Kidney tubule cell (primary cell): ENCODE measurements at regions not wholly inside any gene's neighbourhood (a gene's known extent, or its start where the extent isn't known, plus 50 kb on each side); places are given as distances from the start of the nearest gene placed in this dataset.

Experiments used
- DNase-seq: peaks from one replicate; pipeline ENCODE4 v3.0.0-alpha.2; 2018; ENCODE audit warnings: low spot score

DNA sequence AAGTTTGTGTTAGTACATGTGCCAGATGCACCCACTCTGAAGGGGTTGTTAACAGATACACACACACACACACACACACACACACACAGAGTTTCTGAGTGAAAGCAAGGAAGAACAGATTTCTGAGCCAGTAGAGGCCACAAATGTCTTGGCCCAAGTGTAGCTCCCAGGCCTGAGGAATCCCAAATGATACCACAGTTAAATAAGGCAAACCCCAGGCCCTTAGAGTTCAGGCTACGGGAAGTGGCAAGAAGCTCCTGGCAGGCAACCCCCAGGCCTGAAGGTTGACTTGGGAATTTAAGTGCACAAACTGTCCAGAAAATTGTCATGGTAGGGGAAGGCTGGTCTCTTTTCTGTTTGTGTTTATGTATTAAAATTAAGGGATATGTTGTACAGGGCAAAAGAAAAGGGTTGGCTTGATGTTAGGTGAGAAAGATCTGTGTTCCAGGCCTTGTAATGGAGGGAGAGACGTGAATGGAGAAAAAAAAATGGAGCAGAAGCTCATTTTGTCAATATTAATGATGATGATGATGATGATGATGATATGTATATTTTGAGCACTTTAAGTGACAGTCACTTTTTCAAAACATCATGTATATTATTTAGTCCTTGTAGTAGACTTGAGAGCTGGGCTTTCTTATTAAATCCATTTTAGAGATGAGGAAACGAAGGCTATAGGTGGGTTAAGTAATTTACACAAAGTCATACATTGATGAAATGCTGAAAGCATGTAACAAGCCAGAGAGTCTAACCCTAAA is 317.0 kb upstream of the JAG1 start:
- no peak for DNase-seq

DNA sequence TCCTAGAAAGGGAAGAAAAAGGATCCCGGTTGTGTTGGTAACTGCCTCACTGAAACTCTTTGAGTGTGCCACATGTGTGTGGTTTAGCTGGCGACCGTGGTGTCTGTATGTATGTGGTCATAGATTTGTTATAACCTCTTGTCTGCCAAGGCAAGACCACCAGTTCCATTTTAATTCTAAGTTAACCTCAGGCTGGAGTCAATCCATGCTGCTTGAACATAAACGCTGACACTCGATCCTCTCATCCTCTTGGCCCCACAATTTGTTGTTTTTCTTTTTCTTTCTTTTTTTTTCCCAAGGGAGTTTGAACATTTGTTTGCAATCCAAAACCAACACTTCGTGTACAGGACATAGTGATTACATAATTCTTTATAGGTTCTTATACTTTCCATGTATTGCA is 318.9 kb upstream of the JAG1 start:
- DNase-seq = no peak

DNA sequence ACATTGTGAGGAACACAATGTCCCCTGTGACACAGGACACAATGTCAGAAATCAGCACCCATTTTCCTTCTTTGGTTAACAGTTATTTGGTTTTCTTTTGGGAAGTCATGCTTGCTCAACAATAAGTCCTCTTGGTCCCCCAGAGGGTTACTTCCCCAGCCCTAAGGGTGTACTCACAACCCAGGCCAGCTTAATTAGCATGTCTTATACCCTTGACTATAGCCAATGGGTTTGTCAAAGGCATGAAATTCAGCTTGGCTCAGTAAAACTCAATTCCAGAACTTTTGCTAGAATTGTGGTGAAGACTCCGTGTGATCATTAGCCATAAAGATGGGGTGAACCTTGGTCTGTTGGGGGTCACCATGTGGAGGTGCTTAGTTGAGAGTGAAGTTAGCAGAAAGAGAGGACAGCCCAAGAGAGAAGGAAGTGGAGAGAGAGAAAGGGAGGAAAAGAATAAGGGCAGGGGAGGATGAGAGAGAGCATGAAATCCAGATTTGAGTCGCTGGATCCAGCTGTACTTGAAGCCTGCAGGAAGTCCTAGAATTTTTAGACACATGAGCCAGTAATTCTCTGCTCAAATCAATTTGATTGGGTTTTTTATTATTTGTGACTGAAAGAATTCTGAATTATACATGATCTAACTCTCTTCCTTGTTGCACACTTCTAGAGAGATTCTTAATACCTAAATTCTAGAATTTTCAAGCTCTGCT is 321.3 kb upstream of the JAG1 start:
- no peak for DNase-seq

DNA sequence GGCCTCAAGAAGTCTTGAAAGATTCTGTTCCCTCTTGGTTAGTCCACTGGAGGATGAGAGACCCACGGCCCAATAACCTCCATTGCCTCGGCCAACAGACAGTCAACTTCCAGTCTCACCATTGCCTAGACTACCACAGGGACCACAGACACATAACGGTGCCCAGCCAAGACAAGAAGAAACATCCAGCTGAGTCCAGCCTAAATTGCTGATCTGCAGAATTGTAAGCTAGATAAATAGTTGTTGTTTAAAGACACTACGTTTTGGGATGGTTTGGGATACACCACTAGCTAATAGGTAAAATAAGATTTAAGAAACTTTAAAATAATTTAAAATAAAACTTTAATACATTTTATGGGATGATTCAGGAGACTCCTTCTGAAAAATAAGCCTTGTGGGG is 324.7 kb upstream of the JAG1 start:
- DNase-seq = no peak

DNA sequence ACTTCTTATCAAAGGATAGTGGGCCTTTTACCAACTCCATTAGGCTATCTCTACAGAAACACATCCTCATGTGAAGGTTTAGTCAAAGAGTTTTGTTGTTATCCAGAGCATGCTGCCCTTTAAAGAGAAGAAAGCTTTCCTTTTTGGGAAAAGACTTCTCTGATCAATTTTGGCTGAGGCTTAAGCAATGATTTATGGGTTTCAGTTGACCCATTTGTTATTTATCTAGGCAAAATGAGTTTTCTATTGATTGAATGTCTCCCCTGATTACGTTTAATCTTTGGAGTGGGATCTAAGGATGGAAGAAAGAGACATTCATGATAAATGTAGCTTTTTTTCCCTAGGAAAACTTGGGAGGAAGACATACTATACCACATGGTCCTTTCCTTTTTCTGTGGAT is 326.6 kb upstream of the JAG1 start:
- no peak for DNase-seq

DNA sequence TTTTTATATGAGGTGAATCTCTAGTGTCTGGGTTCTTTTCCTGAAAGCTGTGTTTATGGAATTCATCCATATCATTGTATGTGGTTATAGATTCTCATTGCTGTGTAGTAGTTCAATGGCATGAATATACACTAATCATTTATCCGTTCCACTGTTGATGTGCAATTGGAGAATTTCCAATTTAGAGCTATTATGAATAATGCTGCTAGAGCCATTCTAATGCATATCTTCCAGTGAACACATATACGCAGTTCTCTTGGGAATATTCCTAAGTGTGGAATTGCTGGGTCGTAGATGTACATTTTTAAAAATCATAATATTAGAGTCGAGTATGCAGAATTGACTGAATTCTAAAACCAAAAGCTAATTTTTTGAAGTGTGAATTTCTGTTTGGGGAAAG is 327.5 kb upstream of the JAG1 start:
- DNase-seq = no peak

DNA sequence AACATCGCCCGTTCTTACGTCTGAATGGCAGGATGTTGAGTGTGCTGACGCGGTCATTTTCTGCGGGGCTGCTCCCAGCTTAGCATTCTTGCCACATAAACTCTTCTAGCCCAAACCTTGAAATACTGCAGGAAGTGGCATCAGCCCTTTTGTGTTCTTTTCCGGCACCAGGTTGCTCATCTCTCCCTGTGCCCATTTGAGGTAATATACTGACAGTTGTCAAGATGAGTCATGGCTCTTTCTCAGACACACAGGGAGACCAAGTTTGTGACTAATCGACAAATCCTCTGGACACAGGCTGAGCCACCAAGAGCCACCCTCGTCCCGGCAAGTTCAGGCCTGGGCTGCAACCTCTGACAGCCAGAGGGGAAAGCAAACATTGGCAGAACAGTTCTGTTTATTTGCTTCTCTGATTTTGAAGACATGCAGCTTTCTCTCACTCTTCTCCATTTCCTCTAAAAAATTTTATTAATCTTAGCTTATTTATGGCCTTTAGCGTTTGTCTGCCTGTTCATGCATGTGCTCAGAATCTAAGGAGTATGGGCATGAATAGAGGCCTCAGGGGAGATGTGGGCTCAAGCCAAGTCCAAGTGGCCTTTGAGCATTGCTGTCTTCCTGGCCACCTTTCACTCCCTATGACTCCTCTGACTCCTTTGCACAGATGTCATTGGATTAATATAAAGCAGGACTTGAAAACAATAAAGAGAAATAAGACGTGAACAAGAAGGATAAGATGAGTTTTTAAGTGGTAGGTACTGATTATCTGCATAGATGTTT is 328.2 kb upstream of the JAG1 start:
- peak; percentile 99 for DNase-seq

DNA sequence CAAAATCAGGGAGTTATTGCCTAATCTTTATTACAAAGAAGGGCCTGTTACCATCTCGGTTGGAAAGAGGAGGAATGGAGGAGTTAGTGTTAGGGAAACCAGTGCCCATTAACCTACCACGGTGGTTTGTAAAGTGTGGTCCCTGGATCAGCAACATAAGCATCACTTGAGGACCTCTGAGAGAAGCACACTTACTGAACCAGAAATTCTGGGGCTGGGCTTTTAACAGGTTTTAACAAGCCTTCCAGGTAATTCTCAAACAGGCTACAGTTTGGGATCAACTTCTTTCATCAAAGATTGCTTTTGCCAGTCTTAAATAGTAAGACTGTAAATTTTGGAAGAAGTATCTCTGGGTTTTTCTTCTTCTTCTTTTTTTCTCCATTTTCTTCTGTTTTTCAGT is 329.5 kb upstream of the JAG1 start:
- no peak for DNase-seq

DNA sequence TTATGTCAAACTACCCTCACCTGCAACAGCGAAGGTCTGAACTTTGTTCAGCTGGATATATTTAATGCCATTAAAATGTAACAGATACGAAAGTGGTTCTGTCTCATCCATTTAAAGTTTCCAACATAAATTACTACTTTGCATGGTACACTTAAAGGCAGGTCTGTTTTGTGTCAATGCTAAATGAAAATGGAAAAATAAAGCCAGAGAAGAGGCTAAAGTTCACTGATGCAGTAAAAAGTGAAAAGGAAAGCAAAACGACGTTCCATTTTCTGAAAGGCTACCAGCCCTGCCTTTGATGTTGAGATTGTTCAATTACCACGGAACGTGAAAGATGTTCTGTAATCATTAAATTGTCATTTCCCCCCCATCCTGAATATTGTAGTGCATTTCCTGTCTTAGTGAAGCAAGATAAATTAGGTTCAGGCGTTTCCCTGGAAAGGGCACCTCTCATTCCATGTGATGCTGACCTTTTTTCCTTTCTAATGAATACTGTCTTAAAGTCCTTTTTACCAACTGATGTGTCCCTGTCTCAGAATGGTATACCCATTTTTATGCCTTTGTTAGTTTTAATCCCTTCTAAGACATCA is 334.7 kb upstream of the JAG1 start:
- DNase-seq = no peak

DNA sequence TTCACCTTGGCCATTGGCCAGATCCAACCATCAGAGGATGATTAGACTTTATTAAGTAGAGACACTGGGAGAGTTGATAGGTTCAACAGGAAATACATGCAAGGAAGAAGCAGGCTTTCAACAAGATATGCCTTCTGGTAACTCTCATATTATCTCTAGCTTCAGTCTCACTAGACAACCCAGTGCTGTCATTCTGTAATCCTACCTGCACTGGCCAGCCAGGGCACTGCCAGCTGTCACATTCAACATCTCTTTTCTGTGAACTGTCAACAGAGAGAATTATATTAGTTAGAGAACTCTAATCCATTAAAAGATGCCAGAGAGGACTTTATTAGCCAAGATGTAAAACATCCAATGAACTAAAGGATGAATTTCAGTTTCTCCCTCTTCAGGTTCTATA is 337.9 kb upstream of the JAG1 start:
- no peak for DNase-seq

DNA sequence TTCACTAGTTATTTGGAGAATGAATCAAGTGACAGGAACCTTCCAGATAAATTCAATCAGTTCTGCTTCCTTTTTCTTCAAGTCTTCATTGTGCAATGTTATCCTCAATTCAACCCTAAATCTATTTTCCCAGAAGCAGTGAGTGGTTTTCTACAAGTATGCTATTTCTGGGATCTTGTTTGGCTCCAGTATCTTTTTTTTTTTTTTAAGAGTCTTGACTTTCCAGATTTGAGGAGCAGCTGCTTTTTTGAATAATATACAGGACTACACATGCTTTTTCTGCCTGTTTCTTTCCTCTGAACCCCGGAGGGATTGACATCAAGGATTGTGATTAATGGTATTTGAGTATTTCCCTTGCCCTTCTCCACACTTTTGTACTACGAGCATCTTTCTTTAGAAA is 339.2 kb upstream of the JAG1 start:
- no peak for DNase-seq

DNA sequence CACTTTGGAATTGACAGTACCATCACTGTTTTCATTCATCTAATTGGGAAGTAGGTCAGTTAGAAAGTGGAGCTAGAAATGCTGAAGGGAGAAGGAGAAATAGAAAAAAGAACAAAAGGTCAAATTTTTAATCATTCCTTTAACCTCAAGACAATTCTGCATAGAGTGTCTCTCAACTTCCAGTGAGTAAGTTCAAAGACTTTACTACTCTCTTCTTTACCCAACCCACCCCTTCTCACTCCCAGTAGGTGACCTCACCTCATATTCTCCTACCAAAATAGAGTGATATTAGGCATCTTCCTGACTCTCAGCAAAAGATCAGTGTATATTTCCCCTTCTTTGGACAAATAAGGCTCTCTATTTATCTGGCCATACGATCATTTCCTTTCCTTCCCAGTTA is 340.0 kb upstream of the JAG1 start:
- DNase-seq = no peak

DNA sequence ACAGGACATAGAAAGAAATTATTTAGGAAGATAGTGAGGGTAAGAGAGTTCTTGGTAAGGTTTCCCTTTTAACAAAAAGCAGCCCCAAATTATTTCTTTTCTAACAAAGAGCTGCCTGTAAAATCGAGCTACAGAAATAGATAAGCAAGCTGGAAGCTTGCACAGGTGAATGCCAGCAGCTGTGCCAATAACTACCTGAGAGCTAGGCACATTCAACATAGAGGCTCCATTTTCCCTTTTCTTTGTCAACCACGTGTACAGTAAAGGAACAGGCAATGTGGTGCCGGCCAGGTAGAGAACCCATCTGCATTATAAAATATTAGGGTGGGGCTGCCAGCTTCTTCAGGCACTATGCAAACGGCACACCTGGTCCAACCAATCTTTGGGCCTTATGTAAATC is 341.6 kb upstream of the JAG1 start:
- DNase-seq = no peak

DNA sequence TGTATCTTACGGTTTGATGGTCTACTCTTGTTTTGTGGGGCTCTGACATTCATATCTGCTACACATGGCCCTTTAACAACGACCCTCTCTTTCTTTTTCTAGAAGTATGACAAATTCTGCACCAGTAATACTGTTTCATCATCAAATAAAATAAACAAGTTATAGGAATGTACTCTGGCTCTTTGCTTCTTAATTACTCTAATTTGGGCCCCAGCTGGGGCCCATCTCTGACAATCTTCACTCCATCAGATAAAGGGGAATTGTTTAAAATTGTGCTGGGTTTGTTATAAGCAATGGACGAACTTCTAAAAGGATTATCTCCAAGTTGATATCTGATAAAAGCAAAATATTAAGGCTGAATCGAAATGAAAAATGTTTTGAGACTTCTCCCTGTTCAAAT is 343.6 kb upstream of the JAG1 start:
- DNase-seq = no peak

DNA sequence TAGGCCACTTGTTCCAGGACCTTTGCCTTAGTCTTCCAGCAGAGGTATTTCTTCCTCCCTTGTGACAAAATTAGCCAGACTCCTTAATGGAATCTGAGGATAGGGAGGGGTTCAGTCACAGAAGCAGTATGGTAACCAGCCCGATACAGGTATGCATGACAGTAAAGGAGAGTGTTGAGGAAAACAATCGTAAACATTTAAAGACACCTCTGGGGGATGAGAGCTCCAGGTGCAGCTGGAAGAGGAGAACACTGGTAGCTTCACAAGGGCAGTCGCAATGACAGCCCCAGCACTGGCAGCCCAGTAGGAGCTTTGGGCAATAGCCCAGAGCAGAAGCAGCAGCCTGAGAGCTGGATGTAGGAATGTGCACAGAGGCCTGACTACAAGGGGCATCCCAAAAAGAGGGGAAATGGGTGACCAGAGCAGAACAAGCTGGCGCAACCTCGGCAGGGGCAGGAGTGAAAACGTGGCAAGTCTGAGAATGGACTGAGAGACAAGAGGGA is 344.9 kb upstream of the JAG1 start:
- DNase-seq = no peak

DNA sequence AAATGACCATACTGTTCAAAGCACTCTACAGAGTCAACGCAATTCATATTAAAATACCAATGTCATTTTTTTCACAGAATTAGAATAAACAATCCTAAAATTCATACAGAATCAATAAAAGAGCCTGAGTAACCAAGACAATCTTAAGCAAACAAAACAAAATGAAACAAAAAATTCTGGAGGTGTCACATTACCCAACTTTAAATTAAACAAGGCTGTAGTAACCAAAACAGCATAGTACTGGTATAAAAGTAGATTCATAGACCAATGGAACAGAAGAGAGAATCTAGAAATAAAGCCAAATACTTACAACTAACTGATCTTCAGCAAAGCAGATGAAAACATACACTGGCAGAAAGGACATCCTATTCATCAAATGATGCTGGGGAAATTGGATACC is 346.9 kb upstream of the JAG1 start:
- no peak for DNase-seq

DNA sequence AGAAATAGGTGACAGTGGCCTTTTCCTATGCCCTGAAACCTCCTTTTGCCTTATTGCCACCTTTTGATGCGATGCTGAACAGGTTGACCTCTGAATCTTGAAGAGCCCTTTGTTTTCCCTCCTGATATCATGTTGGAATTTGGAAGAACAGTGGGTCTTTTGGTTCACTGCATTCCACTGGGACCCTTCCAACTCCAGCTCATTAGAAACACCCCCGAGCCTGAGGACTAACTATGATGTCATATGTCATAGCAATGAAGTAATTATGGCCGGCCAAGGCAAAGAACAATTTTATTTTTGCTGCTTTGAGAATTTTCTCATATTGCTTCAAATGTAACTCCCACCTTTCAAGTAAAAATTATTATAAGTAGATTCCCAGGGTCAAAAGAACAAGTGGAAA is 353.4 kb upstream of the JAG1 start:
- DNase-seq = no peak

DNA sequence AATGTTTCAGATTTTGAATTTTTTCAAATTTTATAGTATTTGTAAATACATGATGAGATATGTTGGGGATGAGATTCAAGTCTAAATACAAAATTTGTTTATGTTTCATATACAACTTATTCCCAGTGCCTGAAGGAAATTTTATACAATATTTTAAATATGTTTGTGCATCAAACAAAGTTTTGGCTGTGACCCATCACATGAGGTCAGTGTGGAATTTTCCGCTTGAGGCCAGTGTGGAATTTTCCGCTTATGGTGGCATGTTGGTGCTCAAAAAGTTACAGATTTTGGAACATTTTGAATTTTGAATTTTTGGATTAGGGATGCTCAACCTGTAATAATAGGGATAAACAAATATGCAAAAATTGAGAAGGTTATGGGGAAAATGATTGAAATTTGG is 356.6 kb upstream of the JAG1 start:
- DNase-seq = no peak

DNA sequence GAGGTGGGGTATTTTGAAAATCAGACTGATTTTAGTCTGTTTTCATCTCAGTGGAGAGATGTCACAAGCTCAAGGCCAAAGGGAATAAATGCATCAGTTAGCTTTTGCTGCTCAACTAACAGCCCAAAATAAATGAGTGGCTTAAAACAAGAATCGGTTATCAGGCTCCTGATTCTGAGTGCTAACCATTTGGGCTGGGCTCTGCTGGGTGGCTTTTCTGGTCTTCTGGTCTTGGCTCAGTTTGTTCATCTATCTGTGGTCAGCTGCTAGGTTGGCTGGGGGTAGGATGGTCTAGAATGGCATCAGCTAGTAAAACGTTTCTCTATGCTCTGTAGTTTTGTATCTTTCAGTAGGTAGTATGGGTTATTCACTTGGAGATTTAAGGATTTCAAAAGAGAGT is 357.5 kb upstream of the JAG1 start:
- no peak for DNase-seq

DNA sequence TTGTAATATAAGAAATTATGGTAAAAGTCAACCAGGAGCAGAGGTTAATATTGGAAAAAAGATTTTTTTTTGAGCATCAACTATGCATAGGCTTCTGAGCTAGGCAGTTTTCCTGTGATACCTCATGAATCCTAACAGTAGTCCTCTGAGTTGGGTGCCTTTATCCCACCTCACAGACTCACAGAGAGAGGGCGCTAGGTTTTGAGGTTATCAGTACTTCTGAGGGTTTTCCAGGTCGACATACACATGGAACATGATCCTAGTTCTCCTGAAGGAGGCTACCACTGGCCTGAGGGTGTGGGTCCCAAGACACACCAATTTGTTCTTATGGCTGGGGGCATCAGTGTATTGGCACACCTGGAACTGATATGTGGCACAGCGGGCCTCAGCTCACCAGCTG is 358.8 kb upstream of the JAG1 start:
- no peak for DNase-seq

DNA sequence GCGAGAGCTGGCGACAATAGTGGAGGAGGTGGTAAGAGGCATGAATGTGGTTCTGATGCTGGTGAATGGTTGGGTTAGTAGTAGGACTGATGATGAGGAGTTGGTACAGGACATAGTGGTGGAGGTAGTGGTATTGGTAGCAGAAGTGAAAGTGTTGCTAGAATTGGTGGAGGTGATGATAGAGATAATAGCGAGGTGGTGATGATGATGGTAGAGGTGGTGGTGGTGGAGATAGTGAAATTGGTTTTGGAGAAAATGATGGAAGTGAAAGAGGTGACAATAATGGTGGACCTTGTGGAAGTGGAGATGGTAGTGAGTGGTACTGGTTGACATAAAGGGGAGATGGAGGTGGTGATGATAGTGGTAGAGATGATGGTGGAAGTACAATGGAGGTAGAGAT is 360.2 kb upstream of the JAG1 start:
- DNase-seq = no peak

DNA sequence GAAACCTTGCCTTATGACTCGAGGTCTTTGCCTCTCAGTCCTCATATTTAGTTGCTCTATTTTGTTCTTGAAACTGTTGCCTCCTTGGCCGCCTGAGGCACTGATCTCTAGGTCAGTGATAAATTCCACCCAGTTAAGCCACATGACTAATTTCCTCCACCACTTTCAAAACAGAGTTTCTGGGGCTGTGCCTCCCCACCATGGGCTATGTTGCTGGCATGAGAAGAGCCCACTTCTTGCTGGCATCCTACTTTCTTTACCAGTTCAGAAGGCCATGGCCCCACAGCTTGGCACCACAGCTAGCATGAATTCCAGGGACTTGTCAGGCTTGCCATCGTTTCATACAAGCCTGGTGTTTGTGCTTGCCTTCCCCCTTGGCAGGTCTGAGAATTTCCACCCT is 361.4 kb upstream of the JAG1 start:
- no peak for DNase-seq

DNA sequence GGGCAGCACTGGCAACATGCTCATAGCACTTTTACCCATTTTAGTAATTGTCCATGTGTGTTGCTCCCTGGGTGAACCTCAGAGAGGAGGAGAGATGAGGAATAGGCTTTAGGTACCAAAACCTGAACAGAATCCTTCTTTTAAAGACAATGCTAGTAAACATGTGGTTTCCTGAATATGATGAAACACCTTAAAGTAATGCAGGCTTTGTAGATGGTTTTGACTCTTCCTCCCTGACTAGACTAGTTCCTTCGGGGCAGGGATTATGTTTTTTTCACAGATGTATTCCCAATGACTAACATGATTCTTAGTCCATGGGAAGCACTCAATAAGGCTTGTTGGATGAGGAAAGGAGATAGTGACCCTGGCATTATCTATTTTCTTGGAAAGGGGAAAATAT is 367.6 kb upstream of the JAG1 start:
- peak; percentile 38 for DNase-seq
